ENCODE measurements at regions not wholly inside any gene's neighbourhood (a gene's known extent, or its start where the extent isn't known, plus 50 kb on each side); places are given as distances from the start of the nearest gene placed in this dataset.

DNA sequence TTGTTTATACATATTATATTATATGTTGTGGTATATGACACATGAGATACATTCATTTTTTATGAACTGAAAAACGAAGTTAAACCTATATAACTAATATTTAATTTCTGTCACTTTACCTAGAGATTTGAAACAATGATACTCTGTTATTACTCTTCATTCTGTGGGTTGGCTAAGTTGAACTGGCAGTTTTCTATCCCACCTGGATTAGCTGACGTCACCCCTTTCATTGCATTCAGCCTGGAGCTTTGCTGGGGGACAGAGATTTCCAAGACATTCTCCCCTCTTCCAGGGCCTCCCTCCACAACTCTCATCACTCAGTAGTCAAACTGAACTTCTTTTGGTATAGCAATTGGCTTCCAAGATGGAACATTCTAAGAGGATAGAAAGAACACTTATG is 309.2 kb upstream of the SATB1 start:
- 25% methylated on average over 2 of the region's 2 CpGs for WGBS (ENCODE audit: insufficient coverage, low coverage, low lambda C conversion rate, missing lambda C conversion rate)
- Histone ChIP-seq H3K4me3 (no peak overlapping the region), H3K4me1 (no peaks in the 10 kb centered on the region), H3K9me3 (no peaks in the 10 kb centered on the region), H3K27ac (no peak overlapping the region), H3K27me3 (no peaks in the 10 kb centered on the region), H3K36me3 (no peaks in the 10 kb centered on the region)
- DNase-seq (no peak), ATAC-seq (no peak)
- TF ChIP-seq, protein P1, sequence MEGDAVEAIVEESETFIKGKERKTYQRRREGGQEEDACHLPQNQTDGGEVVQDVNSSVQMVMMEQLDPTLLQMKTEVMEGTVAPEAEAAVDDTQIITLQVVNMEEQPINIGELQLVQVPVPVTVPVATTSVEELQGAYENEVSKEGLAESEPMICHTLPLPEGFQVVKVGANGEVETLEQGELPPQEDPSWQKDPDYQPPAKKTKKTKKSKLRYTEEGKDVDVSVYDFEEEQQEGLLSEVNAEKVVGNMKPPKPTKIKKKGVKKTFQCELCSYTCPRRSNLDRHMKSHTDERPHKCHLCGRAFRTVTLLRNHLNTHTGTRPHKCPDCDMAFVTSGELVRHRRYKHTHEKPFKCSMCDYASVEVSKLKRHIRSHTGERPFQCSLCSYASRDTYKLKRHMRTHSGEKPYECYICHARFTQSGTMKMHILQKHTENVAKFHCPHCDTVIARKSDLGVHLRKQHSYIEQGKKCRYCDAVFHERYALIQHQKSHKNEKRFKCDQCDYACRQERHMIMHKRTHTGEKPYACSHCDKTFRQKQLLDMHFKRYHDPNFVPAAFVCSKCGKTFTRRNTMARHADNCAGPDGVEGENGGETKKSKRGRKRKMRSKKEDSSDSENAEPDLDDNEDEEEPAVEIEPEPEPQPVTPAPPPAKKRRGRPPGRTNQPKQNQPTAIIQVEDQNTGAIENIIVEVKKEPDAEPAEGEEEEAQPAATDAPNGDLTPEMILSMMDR (IDR thresholded peaks at IDR 0.05), result no peak
- TF ChIP-seq POLR2A (IDR thresholded peaks at IDR 0.05), result no peak
- intact Hi-C loops (cut with DNase I), result no loop called here

DNA sequence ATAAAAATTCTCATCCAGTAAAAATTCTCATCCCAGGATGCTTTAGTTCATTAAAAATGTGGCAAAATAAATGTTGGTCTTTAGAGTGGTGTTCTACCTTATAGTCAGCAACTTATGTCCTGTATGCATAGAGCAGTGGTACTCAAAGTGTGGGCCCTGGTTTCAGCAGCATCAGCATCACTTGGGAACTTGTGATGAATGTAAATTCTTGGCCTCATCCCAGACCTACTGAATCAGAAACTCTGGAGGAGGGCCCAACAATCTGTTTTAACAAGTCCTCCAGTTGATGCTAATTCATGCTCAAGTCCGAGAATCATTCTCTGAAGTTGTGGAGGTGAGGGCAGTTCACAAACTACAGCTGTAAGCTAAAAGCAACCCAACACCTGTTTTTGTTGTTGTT is 307.3 kb upstream of the SATB1 start:
- no peak overlapping the region for H3K27ac ChIP-seq
- TF ChIP-seq POLR2A (IDR thresholded peaks at IDR 0.05), result no peak
- TF ChIP-seq, protein P1 (IDR thresholded peaks at IDR 0.05), result no peak
- no peaks in the 10 kb centered on the region for H3K9me3 ChIP-seq
- intact Hi-C loops (cut with DNase I), result no loop called here
- H3K36me3 ChIP-seq, result no peaks in the 10 kb centered on the region
- 76% methylated on average over 1 of the region's 1 CpG for WGBS (ENCODE audit: insufficient coverage, low coverage, low lambda C conversion rate, missing lambda C conversion rate)
- DNase-seq (no peak), ATAC-seq (no peak)
- no peaks in the 10 kb centered on the region for H3K4me1 ChIP-seq
- H3K27me3 ChIP-seq, result no peaks in the 10 kb centered on the region
- H3K4me3 ChIP-seq, result no peak overlapping the region

DNA sequence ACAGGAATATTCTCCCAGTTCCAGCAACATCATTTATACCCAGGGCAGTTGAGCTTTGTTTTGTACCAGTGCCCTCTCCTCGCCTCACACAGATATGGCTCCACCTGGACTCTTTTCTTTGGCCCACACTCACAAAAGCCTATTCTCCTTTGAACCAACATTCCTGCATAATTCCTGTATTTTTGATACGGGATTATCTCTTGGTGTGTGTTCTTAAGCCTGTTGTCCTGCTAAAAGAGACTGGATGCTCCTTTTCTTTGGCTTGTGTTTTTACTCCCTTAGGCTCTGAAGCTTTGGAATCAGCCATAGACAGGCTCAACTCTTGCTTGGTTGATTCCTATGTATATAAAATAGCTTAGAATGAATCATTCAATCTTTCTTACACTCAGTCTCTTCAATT is 305.4 kb upstream of the SATB1 start:
- H3K36me3 ChIP-seq, result no peaks in the 10 kb centered on the region
- no peak overlapping the region for H3K4me3 ChIP-seq
- no peaks in the 10 kb centered on the region for H3K4me1 ChIP-seq
- TF ChIP-seq POLR2A (IDR thresholded peaks at IDR 0.05), result no peak
- TF ChIP-seq, protein P1 (IDR thresholded peaks at IDR 0.05), result no peak
- no peak for DNase-seq
- no peaks in the 10 kb centered on the region for H3K9me3 ChIP-seq
- ATAC-seq, result no peak
- H3K27me3 ChIP-seq, result no peaks in the 10 kb centered on the region
- intact Hi-C loops (cut with DNase I), result no loop called here
- H3K27ac ChIP-seq, result no peak overlapping the region
- 55% methylated on average over 2 of the region's 2 CpGs for WGBS (ENCODE audit: insufficient coverage, low coverage, low lambda C conversion rate, missing lambda C conversion rate)

DNA sequence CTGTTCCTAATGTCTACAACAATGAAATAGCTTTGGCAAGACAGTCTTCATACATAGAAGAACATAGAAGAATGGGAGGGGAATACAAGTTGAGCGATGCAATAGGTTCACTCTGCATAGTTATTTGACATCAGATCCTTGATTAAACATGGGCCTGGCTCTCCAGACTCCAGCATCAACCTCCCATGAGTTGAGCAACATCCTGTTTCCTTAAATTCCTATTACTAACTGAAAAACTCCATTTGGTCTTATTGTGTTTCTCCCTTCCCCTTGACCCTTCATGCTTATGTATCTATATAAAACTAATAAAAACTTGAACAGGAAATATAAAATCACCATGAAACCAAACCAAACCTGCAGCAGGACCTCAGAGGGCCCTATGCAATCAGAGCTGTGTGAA is 304.5 kb upstream of the SATB1 start:
- Histone ChIP-seq H3K9me3 (no peaks in the 10 kb centered on the region), H3K27me3 (no peaks in the 10 kb centered on the region), H3K4me3 (no peak overlapping the region), H3K36me3 (no peaks in the 10 kb centered on the region), H3K4me1 (no peaks in the 10 kb centered on the region), H3K27ac (no peak overlapping the region)
- no peak for ATAC-seq
- intact Hi-C loops (cut with DNase I), result no loop called here
- 100% methylated on average over 1 of the region's 1 CpG for WGBS (ENCODE audit: insufficient coverage, low coverage, low lambda C conversion rate, missing lambda C conversion rate)
- DNase-seq, result no peak
- no peak for TF ChIP-seq POLR2A (IDR thresholded peaks at IDR 0.05)
- TF ChIP-seq, protein P1 (IDR thresholded peaks at IDR 0.05), result no peak

Data from right lobe of liver (tissue), 6 donors.